Gastroesophageal sphincter (tissue), 4 donors: ENCODE measurements at regions not wholly inside any gene's neighbourhood (a gene's known extent, or its start where the extent isn't known, plus 50 kb on each side); places are given as distances from the start of the nearest gene placed in this dataset.
"Not testable (repeated sequence)": the region's sequence is repeated elsewhere in the genome, so short reads cannot be mapped to it uniquely, and the experiment has no call there.

ENCODE experiments used
- ATAC-seq: fragments of 150-250 bp; one replicate; pipeline ENCODE4 v1.9.1; 2016; ENCODE audit warnings: mild to moderate bottlenecking, moderate library complexity
- H3K27ac ChIP-seq, 4 donors: fragments of 200-600 bp; sonication (generic) in 3 of 4; 1 replicate in 3 of 4; 2 replicates in 1 of 4; pipeline ENCODE4 v1.5.1; 2016 to 2019
- H3K27me3 ChIP-seq: fragments of 200-600 bp; sonication (generic); one replicate; pipeline ENCODE4 v1.5.1; 2019
- H3K36me3 ChIP-seq, 2 donors: fragments of 200-600 bp; sonication (generic); one replicate each; pipeline ENCODE4 v1.5.1; 2019; ENCODE audit warnings: control low read depth in 1 of 2
- H3K4me1 ChIP-seq, 3 donors: fragments of 200-600 bp; sonication (generic); 1 replicate in 2 of 3; 2 replicates in 1 of 3; pipeline ENCODE4 v1.5.1; 2016 to 2019; ENCODE audit warnings: control low read depth in 2 of 3
- H3K4me3 ChIP-seq, 2 donors: fragments of 200-600 bp; sonication (generic); one replicate each; pipeline ENCODE4 v1.5.1; 2019; ENCODE audit warnings: mild to moderate bottlenecking in 1 of 2, moderate library complexity in 1 of 2
- H3K9me3 ChIP-seq, 3 donors: fragments of 200-600 bp; sonication (generic); one replicate each; pipeline ENCODE4 v1.5.1; 2017 to 2019; ENCODE audit warnings: control low read depth in 2 of 3
- CTCF ChIP-seq, 4 experiments: fragments of 200-600 bp in 2 of 4; fragments of 450-650 bp in 2 of 4; sonication (generic) in 1 of 4; IDR thresholded peaks; one replicate each; pipeline ENCODE4 v1.5.1; 2017 to 2019; ENCODE audit warnings: antibody characterized with exemption in 4 of 4, mild to moderate bottlenecking in 2 of 4, moderate library complexity in 2 of 4
- WGBS, 2 donors: methylation state at CpG; one replicate each; pipeline ENCODE4 v1.1.5; 2018; ENCODE audit warnings: low coverage in 1 of 2; 5-methylcytosine and 5-hydroxymethylcytosine counted together

GRCh38 chr9:64370344-64370743 is 914.7 kb downstream of the FOXD4L5 start:
- not testable (repeated sequence) for H3K4me3 ChIP-seq, ATAC-seq, H3K9me3 ChIP-seq

GRCh38 chr9:64369644-64370043 is 915.4 kb downstream of the FOXD4L5 start:
- H3K27ac ChIP-seq, ATAC-seq, H3K4me1 ChIP-seq, H3K9me3 ChIP-seq, H3K27me3 ChIP-seq, H3K36me3 ChIP-seq: not testable (repeated sequence)
- no CpG with 5 or more reads among the region's 31 CpGs for WGBS, 2 donors
- H3K4me3 ChIP-seq, result peak overlapping the region; percentile 27 to 45

More at GRCh38 chr9:64370344-64370743, 914.7 kb downstream of the FOXD4L5 start:
- no CpG with 5 or more reads among the region's 8 CpGs for WGBS, 2 donors
- not testable (repeated sequence) for H3K4me1 ChIP-seq, H3K27ac ChIP-seq, H3K36me3 ChIP-seq, H3K27me3 ChIP-seq

GRCh38 chr9:64369114-64369513 is 915.9 kb downstream of the FOXD4L5 start:
- not testable (repeated sequence) for H3K36me3 ChIP-seq, H3K27ac ChIP-seq, H3K4me1 ChIP-seq, H3K9me3 ChIP-seq, H3K27me3 ChIP-seq
- peak overlapping the region in 1 of 2 donors; percentile 36 for H3K4me3 ChIP-seq
- WGBS, 2 donors, result no CpG with 5 or more reads among the region's 44 CpGs
- peak; percentile 97 for ATAC-seq
- peak in 2 of 4 experiments; percentile 39 to 54 for TF ChIP-seq CTCF (IDR thresholded peaks at IDR 0.05)

GRCh38 chr9:64368644-64368942 is 916.4 kb downstream of the FOXD4L5 start:
- not testable (repeated sequence) for H3K36me3 ChIP-seq, H3K9me3 ChIP-seq, H3K27me3 ChIP-seq, H3K4me1 ChIP-seq, ATAC-seq, H3K27ac ChIP-seq
- WGBS, 2 donors, result no CpG with 5 or more reads among the region's 16 CpGs
- H3K4me3 ChIP-seq, result peak overlapping the region; percentile 32 to 45

- H3K4me1 ChIP-seq, H3K27me3 ChIP-seq, H3K9me3 ChIP-seq, H3K36me3 ChIP-seq, ATAC-seq, H3K27ac ChIP-seq: not testable (repeated sequence)
- no CpG with 5 or more reads among the region's 47 CpGs for WGBS, 2 donors
- peak overlapping the region; percentile 32 to 45 for H3K4me3 ChIP-seq
These were observed 917.0 kb downstream of the FOXD4L5 start for GRCh38 chr9:64367826-64368643.
